ENCODE measurements at regions not wholly inside any gene's neighbourhood (a gene's known extent, or its start where the extent isn't known, plus 50 kb on each side); places are given as distances from the start of the nearest gene placed in this dataset.

- H3K4me3 ChIP-seq (ENCODE audit: low read depth, low read length): no peak overlapping the region
- TF ChIP-seq, protein P1, sequence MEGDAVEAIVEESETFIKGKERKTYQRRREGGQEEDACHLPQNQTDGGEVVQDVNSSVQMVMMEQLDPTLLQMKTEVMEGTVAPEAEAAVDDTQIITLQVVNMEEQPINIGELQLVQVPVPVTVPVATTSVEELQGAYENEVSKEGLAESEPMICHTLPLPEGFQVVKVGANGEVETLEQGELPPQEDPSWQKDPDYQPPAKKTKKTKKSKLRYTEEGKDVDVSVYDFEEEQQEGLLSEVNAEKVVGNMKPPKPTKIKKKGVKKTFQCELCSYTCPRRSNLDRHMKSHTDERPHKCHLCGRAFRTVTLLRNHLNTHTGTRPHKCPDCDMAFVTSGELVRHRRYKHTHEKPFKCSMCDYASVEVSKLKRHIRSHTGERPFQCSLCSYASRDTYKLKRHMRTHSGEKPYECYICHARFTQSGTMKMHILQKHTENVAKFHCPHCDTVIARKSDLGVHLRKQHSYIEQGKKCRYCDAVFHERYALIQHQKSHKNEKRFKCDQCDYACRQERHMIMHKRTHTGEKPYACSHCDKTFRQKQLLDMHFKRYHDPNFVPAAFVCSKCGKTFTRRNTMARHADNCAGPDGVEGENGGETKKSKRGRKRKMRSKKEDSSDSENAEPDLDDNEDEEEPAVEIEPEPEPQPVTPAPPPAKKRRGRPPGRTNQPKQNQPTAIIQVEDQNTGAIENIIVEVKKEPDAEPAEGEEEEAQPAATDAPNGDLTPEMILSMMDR (IDR thresholded peaks at IDR 0.05; ENCODE audit: low read depth, low read length, missing control alignments): no peak
- H3K36me3 ChIP-seq (replicated peaks): no peaks in the 10 kb centered on the region
- no peak for DNase-seq
- H3K27me3 ChIP-seq (replicated peaks): no peaks in the 10 kb centered on the region
- in situ Hi-C loops (cut with HindIII; ENCODE audit: low pct_ligation_motif_present, low sequenced_read_pairs): no loop called here
- H3K27ac ChIP-seq: no peak overlapping the region
Measured at GRCh38 chr4:58081356-58081755, 971.2 kb upstream of the IGFBP7 start.

- H3K27me3 ChIP-seq (replicated peaks): no peaks in the 10 kb centered on the region
- no peaks in the 10 kb centered on the region for H3K36me3 ChIP-seq (replicated peaks)
- TF ChIP-seq, protein P1 (IDR thresholded peaks at IDR 0.05; ENCODE audit: low read depth, low read length, missing control alignments): no peak
- DNase-seq: no peak
- in situ Hi-C loops (cut with HindIII; ENCODE audit: low pct_ligation_motif_present, low sequenced_read_pairs): no loop called here
- no peak overlapping the region for H3K27ac ChIP-seq
- no peak overlapping the region for H3K4me3 ChIP-seq (ENCODE audit: low read depth, low read length)
Measured at GRCh38 chr4:58075724-58076123, 965.5 kb upstream of the IGFBP7 start.

DNA sequence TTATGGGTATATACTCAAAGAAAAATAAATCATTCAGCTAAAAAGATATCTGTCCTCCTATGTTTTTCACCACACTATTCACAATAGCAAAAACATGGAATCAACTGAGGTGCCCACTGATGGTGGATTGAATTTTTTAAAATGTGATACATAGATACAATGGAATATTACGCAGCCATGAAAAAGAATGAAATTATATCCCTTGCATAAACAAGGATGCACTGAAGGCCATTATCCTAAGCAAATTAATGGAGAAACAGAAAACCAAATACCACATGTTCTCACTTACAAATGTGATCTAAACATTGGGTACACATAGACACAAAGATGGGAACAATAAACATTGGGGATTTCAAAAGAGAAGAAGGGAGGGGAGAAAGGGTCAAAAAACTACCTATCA, 964.2 kb upstream of the IGFBP7 start:
- no peaks in the 10 kb centered on the region for H3K27me3 ChIP-seq (replicated peaks)

DNA sequence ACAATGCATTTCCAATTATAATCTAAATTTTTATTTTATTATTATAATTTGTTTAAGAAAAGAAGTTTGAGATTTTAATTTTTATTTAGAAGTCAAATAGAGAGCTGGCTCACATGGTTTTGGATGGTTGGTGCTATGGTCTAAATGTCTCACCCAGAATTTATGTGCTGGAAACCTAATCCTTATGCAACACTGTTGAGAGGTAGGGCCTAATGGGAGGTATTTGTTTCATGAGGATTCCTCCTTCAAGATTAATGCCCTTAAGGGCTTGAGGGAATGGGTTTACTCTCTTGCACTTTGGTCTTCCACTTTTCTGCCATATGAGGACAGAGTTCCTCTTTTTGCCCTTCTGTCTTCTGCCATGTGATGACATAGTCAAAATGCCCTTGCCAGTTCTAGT, 960.5 kb upstream of the IGFBP7 start:
- Histone ChIP-seq H3K36me3 (replicated peaks) (no peaks in the 10 kb centered on the region), H3K27ac (no peak overlapping the region), H3K4me3 (ENCODE audit: low read depth, low read length) (no peak overlapping the region), H3K27me3 (replicated peaks) (no peaks in the 10 kb centered on the region)
- in situ Hi-C loops (cut with HindIII; ENCODE audit: low pct_ligation_motif_present, low sequenced_read_pairs): no loop called here
- no peak for DNase-seq
- TF ChIP-seq, protein P1 (IDR thresholded peaks at IDR 0.05; ENCODE audit: low read depth, low read length, missing control alignments): no peak

More for the DNA sequence above, 964.2 kb upstream of the IGFBP7 start:
- H3K27ac ChIP-seq: no peak overlapping the region
- H3K4me3 ChIP-seq (ENCODE audit: low read depth, low read length): no peak overlapping the region
- no peak for DNase-seq
- TF ChIP-seq, protein P1 (IDR thresholded peaks at IDR 0.05; ENCODE audit: low read depth, low read length, missing control alignments): no peak
- in situ Hi-C loops (cut with HindIII; ENCODE audit: low pct_ligation_motif_present, low sequenced_read_pairs): no loop called here
- no peaks in the 10 kb centered on the region for H3K36me3 ChIP-seq (replicated peaks)

GRCh38 chr4:58064653-58065052, 954.5 kb upstream of the IGFBP7 start:
- H3K27me3 ChIP-seq (replicated peaks): no peaks in the 10 kb centered on the region
- H3K27ac ChIP-seq: no peak overlapping the region
- no peak overlapping the region for H3K4me3 ChIP-seq (ENCODE audit: low read depth, low read length)
- H3K36me3 ChIP-seq (replicated peaks): no peaks in the 10 kb centered on the region
- TF ChIP-seq, protein P1 (IDR thresholded peaks at IDR 0.05; ENCODE audit: low read depth, low read length, missing control alignments): no peak
- in situ Hi-C loops (cut with HindIII; ENCODE audit: low pct_ligation_motif_present, low sequenced_read_pairs): no loop called here
- no peak for DNase-seq

DNA sequence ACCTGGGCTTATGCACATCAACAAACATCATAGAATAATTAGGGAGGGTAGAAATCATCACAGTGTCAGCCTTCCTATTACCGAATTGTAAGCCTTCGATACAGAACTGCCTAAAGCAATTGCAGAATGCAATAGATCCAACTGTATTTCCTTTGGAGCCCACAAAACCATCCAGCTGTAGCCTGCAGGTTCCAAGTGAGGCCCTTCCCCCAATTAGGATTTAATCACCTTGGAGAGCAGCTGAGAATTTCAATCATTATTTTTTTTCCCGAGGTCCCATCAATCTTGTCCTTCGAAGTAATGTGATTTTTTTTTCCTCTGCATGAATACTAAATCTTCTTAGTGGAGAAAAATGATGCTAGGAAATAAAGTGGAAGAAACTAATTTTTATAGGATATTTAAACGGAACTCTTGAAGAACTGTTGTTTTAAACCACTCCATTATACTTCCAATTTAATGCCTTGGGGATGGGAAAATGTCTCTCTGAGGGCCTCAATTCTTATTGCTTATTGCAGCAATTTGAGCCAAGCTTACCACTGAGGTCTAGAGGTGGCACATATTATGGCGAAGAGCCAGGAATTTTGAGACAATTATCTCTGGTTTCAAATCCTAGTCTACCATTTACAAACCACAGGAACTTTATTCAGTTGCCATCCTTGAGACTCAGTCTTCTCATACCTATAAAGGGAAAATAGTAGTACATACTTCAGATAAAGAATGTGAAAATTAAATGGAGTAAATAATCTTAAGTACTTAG, 953.4 kb upstream of the IGFBP7 start:
- H3K27ac ChIP-seq: no peak overlapping the region
- DNase-seq: no peak
- H3K27me3 ChIP-seq (replicated peaks): no peaks in the 10 kb centered on the region
- TF ChIP-seq, protein P1 (IDR thresholded peaks at IDR 0.05; ENCODE audit: low read depth, low read length, missing control alignments): no peak
- H3K36me3 ChIP-seq (replicated peaks): no peaks in the 10 kb centered on the region
- H3K4me3 ChIP-seq (ENCODE audit: low read depth, low read length): no peak overlapping the region
- in situ Hi-C loops (cut with HindIII; ENCODE audit: low pct_ligation_motif_present, low sequenced_read_pairs): no loop called here

All from brain microvascular endothelial cell (primary cell).